HEK293T (cell line): ENCODE measurements at regions not wholly inside any gene's neighbourhood (a gene's known extent, or its start where the extent isn't known, plus 50 kb on each side); places are given as distances from the start of the nearest gene placed in this dataset.

Experiments used
- CTCF ChIA-PET: fragments of 350-600 bp; formaldehyde crosslinking; extraction: SDS; loops from one replicate; lab custom pipeline; 2021; ENCODE audit warnings: antibody characterized with exemption, inconsistent platforms; lab: Yijun Ruan, JAX
- POLR2A ChIA-PET: fragments of 350-600 bp; formaldehyde crosslinking; extraction: SDS; loops from one replicate; lab custom pipeline; 2020; ENCODE audit warnings: antibody characterized with exemption, inconsistent platforms; lab: Yijun Ruan, JAX
- DNase-seq: peaks from one replicate; pipeline ENCODE4 v3.0.0; 2012; ENCODE audit warnings: mixed read lengths; ENCODE audit errors: extremely low spot score
- ARNT ChIP-seq: fragments of 450-650 bp; IDR thresholded peaks from 2 replicates; pipeline ENCODE4 v1.6.1; 2017; ENCODE audit warnings: mild to moderate bottlenecking
- BHLHE40 ChIP-seq: fragments of 450-650 bp; IDR thresholded peaks from 2 replicates; pipeline ENCODE4 v1.6.1; 2016; ENCODE audit warnings: mild to moderate bottlenecking, moderate library complexity, borderline replicate concordance
- CTBP1 ChIP-seq: fragments of 450-650 bp; IDR thresholded peaks from 2 replicates; pipeline ENCODE4 v1.6.1; 2016; ENCODE audit warnings: borderline replicate concordance
- ELF4 ChIP-seq: fragments of 450-650 bp; IDR thresholded peaks from 2 replicates; pipeline ENCODE4 v1.6.1; 2017; ENCODE audit warnings: antibody characterized with exemption
- FOXA1 ChIP-seq: fragments of 450-650 bp; IDR thresholded peaks from 2 replicates; pipeline ENCODE4 v1.6.1; 2016; ENCODE audit warnings: mild to moderate bottlenecking
- FOXK2 ChIP-seq: fragments of 450-650 bp; IDR thresholded peaks from 2 replicates; pipeline ENCODE4 v1.6.1; 2016; ENCODE audit warnings: mild to moderate bottlenecking
- FOXM1 ChIP-seq: fragments of 450-650 bp; IDR thresholded peaks from 2 replicates; pipeline ENCODE4 v1.6.1; 2017; ENCODE audit warnings: mild to moderate bottlenecking, borderline replicate concordance
- HDGF ChIP-seq: fragments of 450-650 bp; IDR thresholded peaks from 2 replicates; pipeline ENCODE4 v1.6.1; 2017; ENCODE audit warnings: antibody characterized with exemption, borderline replicate concordance
- L3MBTL2 ChIP-seq: fragments of 450-650 bp; conservative IDR thresholded peaks from 2 replicates; pipeline ENCODE4 v1.6.1; 2016; ENCODE audit warnings: mild to moderate bottlenecking
- LEF1 ChIP-seq: fragments of 450-650 bp; IDR thresholded peaks from 2 replicates; pipeline ENCODE4 v1.6.1; 2017; ENCODE audit warnings: mild to moderate bottlenecking, borderline replicate concordance
- NFRKB ChIP-seq: fragments of 450-650 bp; IDR thresholded peaks from 2 replicates; pipeline ENCODE4 v1.6.1; 2016; ENCODE audit warnings: mild to moderate bottlenecking, moderate library complexity
- SP1 ChIP-seq: fragments of 450-650 bp; IDR thresholded peaks from 2 replicates; pipeline ENCODE4 v1.6.1; 2017
- SUZ12 ChIP-seq: fragments of 450-650 bp; IDR thresholded peaks from 2 replicates; pipeline ENCODE4 v1.6.1; 2016; ENCODE audit warnings: mild to moderate bottlenecking
- TARDBP ChIP-seq: fragments of 450-650 bp; IDR thresholded peaks from 2 replicates; pipeline ENCODE4 v1.6.1; 2016
- ZNF384 ChIP-seq: fragments of 450-650 bp; IDR thresholded peaks from 2 replicates; pipeline ENCODE4 v1.6.1; 2016
- TF ChIP-seq, protein P1 (sequence below): fragments of 450-650 bp; IDR thresholded peaks from 2 replicates; pipeline ENCODE4 v1.6.1; 2016

DNA sequence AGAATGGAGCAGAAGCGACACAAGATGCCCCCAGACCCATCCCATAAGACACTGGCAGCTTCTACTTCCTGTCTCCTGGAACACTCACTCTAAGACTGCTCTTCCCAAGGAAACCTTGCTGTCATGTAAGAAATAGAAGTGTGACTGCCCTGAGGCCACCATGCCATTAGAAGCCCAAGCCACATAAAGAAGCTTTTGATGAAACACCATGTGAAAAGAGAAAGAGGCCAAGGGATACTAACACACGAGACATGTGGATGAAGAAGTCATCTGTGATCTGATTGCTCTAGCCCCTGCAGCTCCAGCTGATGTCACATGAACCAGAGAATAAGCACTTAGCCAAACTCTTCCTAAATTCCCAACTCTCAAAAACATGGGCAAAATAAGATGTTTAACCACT is 117.9 kb upstream of the PCSK2 start:
- CTCF ChIA-PET = no interaction called here
- no peak for DNase-seq
- POLR2A ChIA-PET = no interaction called here
- TF ChIP-seq HDGF = no peak
- TF ChIP-seq FOXK2 = no peak
- TF ChIP-seq SUZ12 = no peak
- TF ChIP-seq SP1 = no peak
- no peak for TF ChIP-seq BHLHE40
- no peak for TF ChIP-seq CTBP1
- TF ChIP-seq NFRKB = no peak
- no peak for TF ChIP-seq FOXM1
- TF ChIP-seq LEF1 = no peak
- no peak for TF ChIP-seq ZNF384
- no peak for TF ChIP-seq L3MBTL2
- TF ChIP-seq TARDBP = no peak
- no peak for TF ChIP-seq ELF4
- TF ChIP-seq, protein P1, sequence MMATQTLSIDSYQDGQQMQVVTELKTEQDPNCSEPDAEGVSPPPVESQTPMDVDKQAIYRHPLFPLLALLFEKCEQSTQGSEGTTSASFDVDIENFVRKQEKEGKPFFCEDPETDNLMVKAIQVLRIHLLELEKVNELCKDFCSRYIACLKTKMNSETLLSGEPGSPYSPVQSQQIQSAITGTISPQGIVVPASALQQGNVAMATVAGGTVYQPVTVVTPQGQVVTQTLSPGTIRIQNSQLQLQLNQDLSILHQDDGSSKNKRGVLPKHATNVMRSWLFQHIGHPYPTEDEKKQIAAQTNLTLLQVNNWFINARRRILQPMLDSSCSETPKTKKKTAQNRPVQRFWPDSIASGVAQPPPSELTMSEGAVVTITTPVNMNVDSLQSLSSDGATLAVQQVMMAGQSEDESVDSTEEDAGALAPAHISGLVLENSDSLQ = no peak
- TF ChIP-seq FOXA1 = no peak
- no peak for TF ChIP-seq ARNT

DNA sequence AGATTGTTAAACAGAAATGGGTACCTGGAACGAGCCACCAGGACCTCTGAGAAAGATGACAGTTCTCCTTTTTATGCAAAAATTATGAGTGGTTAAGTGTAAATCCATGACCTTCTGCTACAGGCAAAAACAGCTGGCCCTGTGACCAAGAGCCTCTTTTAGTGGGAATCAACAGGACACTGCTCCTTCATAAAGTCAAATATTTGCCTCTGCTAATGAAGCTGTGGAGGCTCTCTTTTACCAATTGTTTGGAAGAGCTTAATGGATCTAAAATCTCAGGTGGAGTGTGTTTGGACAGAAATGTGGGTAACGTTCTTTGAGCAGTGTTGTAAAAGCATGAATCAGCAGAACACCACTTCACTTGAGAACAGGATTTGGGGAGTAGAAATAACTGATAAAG is 117.5 kb upstream of the PCSK2 start:
- no peak for TF ChIP-seq SP1
- no peak for DNase-seq
- ChIA-PET CTCF (no interaction called here), POLR2A (no interaction called here)

DNA sequence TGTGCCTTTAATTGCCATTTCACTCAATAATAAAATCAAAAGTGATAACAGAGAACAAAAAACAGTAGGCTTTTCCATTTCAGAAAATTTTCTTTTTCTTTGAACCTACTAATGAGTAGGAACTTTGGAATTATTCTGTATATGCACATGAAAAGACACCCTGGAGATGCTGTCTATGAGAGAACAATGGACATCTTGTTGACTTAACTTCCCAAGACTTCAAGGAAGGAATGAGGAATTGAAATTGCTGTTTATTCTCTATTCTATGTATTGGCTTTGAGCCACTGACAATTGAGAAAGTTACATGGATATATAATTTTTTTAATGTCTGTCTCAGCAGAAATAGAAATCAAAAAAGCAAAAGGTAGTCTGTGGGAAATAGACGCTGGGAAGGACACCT is 98.6 kb upstream of the PCSK2 start:
- ChIA-PET POLR2A (no interaction called here), CTCF (no interaction called here)
- DNase-seq = no peak
- TF ChIP-seq LEF1 = no peak
- no peak for TF ChIP-seq NFRKB
- no peak for TF ChIP-seq TARDBP
- no peak for TF ChIP-seq L3MBTL2
- TF ChIP-seq ZNF384 = no peak

DNA sequence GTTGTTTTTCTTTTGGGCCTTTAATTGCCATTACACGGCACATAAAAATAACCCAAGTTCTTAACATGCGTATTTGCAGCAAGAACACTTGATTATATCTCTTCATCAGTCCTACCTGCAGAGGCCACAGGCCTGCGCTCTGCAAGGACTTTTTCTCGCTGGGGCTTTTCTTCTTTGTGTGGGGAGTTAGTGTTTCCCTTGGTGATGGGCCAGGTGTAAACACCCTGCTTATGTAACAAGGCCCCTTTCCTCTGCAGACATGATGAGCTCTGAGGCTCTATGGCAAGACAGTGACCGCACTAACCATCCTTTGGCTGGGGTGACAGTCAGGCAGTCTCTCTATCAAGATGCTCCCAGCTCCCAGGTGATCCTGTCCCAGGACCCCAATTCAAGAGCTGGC is 97.8 kb upstream of the PCSK2 start:
- POLR2A ChIA-PET = interaction anchor here (0.5 kb wide), 1 partner anchor 26 kb away, joined by 3 read pairs; no protein-coding TSS in a partner anchor
- DNase-seq = no peak
- CTCF ChIA-PET = no interaction called here
- TF ChIP-seq FOXA1 = no peak
- TF ChIP-seq HDGF = no peak
- no peak for TF ChIP-seq ZNF384
- no peak for TF ChIP-seq L3MBTL2
- TF ChIP-seq TARDBP = no peak
- TF ChIP-seq ELF4 = no peak
- TF ChIP-seq ARNT = no peak
- TF ChIP-seq CTBP1 = no peak
- no peak for TF ChIP-seq FOXK2
- TF ChIP-seq, protein P1 = no peak
- TF ChIP-seq BHLHE40 = no peak
- no peak for TF ChIP-seq LEF1
- no peak for TF ChIP-seq FOXM1

DNA sequence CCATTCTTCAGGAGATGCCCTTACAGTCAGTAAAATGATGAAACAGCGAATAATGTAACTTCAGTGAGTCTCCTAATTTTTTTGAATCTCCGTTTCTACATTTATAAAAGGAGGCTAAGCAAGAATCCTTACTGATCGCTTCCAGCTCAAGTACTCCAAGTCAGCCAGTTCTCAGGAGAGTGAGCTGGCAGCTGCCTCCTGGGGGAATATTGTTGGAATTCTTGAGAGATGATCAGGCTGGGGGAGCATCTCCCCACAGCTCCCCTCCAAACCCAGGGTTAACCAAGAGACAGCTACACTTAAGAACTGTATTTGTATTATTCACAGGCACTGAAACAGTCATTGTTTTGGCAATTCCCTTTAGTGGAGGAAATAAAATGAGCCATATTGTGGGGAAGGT is 89.1 kb upstream of the PCSK2 start:
- TF ChIP-seq SUZ12 = no peak
- TF ChIP-seq FOXK2 = no peak
- TF ChIP-seq HDGF = no peak
- no peak for TF ChIP-seq BHLHE40
- no peak for DNase-seq
- ChIA-PET CTCF (interaction anchor here (0.6 kb wide), 1 partner anchor 334 kb away, joined by 3 read pairs; no protein-coding TSS in a partner anchor), POLR2A (no interaction called here)

DNA sequence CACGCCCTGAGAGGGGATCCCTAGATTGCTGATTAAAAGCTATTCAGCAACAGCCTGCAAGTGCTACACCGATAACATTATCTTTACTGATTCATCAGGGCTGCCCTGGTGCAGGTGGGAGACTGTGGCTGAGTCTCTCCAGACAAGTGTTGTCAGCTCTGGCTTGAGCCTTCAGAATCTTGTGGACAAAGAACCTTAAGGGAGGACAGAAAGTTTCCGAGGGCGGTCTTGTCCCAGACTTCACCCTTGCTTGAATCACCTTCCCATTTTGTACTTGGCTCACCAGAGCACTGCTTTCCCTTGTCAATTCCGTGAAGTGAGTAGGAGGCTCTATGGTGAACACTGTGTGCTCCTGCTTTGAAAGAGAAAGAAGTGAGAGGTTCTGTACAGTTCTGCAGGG is 88.6 kb upstream of the PCSK2 start:
- no peak for DNase-seq
- CTCF ChIA-PET = no interaction called here
- TF ChIP-seq LEF1 = no peak
- no peak for TF ChIP-seq CTBP1
- no peak for TF ChIP-seq L3MBTL2
- TF ChIP-seq, protein P1 = no peak
- TF ChIP-seq SUZ12 = no peak
- no peak for TF ChIP-seq FOXM1
- TF ChIP-seq TARDBP = no peak
- TF ChIP-seq SP1 = no peak
- no peak for TF ChIP-seq ELF4
- no peak for TF ChIP-seq NFRKB
- TF ChIP-seq BHLHE40 = no peak
- POLR2A ChIA-PET = no interaction called here

DNA sequence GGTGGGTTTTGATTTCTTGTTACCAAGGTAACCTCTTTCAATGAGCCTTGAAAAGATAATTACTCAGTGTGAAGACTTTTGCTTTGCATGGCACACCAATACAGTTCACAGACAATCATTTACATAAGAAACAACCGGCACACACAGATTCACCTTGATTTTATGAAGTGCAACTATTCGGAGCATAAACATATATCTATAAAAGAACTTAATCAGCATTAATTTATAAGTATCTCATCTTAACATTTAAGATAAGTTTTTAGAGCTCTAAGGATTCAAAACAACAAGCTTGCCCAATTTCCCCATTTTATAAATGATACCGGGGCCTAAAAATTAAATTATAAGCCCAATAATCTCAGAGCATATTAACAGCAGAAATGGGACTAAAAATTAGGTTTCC is 85.9 kb upstream of the PCSK2 start:
- ChIA-PET POLR2A (no interaction called here), CTCF (no interaction called here)
- TF ChIP-seq ARNT (no peak), ZNF384 (no peak), TARDBP (no peak), SUZ12 (no peak), FOXK2 (no peak), LEF1 (no peak), FOXM1 (no peak), SP1 (no peak), HDGF (no peak), BHLHE40 (no peak), NFRKB (no peak), FOXA1 (no peak), CTBP1 (no peak), L3MBTL2 (no peak), ELF4 (no peak)
- TF ChIP-seq, protein P1 = no peak
- DNase-seq = no peak
